Kidney (tissue), 13 donors: ENCODE measurements at regions not wholly inside any gene's neighbourhood (a gene's known extent, or its start where the extent isn't known, plus 50 kb on each side); places are given as distances from the start of the nearest gene placed in this dataset.

Source experiments
- DNase-seq, 5 donors: peaks; one replicate each; pipeline ENCODE4 v3.0.0-alpha.2; 2013 to 2020
- FAIRE-seq: peaks from 2 replicates; lab custom pipeline; 2012; peaks lifted over from hg19 to GRCh38; lab: Jason Lieb, UNC
- H3K27ac ChIP-seq, 2 donors: one replicate each; pipeline ENCODE4 v1.7.0; 2013; ENCODE audit warnings: low read depth in 2 of 2, low read length in 2 of 2, inconsistent platforms in 1 of 2
- H3K27me3 ChIP-seq: one replicate; pipeline ENCODE4 v1.7.1; 2013; ENCODE audit warnings: low read length, inconsistent platforms; ENCODE audit not compliant: control insufficient read depth, insufficient read depth
- H3K36me3 ChIP-seq, 3 donors: one replicate each; pipeline versions ENCODE4 v1.7.0 to v1.7.1; 2013; ENCODE audit warnings: low read length in 3 of 3, control low read depth in 1 of 3, inconsistent platforms in 1 of 3; ENCODE audit not compliant: insufficient read depth in 3 of 3, control insufficient read depth in 2 of 3
- H3K4me1 ChIP-seq, 3 donors: one replicate each; pipeline versions ENCODE4 v1.7.0 to v1.7.1; 2013; ENCODE audit warnings: low read length in 3 of 3, inconsistent platforms in 1 of 3, low read depth in 1 of 3; ENCODE audit not compliant: control insufficient read depth in 2 of 3, insufficient read depth in 2 of 3
- H3K4me3 ChIP-seq, 3 donors: one replicate each; pipeline versions ENCODE4 v1.7.0 to v1.8.1; 2013; ENCODE audit warnings: low read length in 3 of 3, control low read depth in 1 of 3, inconsistent platforms in 1 of 3
- H3K9ac ChIP-seq, 3 donors: one replicate each; pipeline versions ENCODE4 v1.7.0 to v1.7.1; 2013; ENCODE audit warnings: low read length in 3 of 3, control low read depth in 1 of 3, inconsistent platforms in 1 of 3
- H3K9me3 ChIP-seq, 3 donors: one replicate each; pipeline versions ENCODE4 v1.7.0 to v1.7.1; 2013; ENCODE audit warnings: low read length in 3 of 3, control low read depth in 1 of 3, inconsistent platforms in 1 of 3; ENCODE audit not compliant: control insufficient read depth in 2 of 3, insufficient read depth in 1 of 3
- CTCF ChIP-seq: IDR thresholded peaks from 3 replicates; pipeline ENCODE4 v1.5.1; 2012; ENCODE audit warnings: mild to moderate bottlenecking, moderate library complexity, borderline replicate concordance; ENCODE audit not compliant: insufficient read depth; ENCODE audit errors: extremely low read depth
- intact Hi-C: fragments of 100-400 bp; cut with DNase I; formaldehyde crosslinking; loops from one replicate; pipeline ENCODE4 v1.11.1; 2022
- donor health status: control.
- donor health status: control.
- donor health status: control.
- donor health status: control.
- donor health status: control.
- donor health status: DM: yes; HTN: yes; CAD: no.
- donor health status: Normal renal cell carcinoma (clear cell type).

GRCh38 chr15:47885920-47886319 lies 168.6 kb downstream of the SEMA6D start:
- H3K27ac ChIP-seq, result no peak overlapping the region
- DNase-seq (no peak), FAIRE-seq (no peak)
- no peaks in the 10 kb centered on the region for H3K36me3 ChIP-seq
- H3K9ac ChIP-seq, result no peak overlapping the region
- H3K4me3 ChIP-seq, result no peak overlapping the region
- no peaks in the 10 kb centered on the region for H3K9me3 ChIP-seq
- intact Hi-C loops, result no loop called here
- H3K27me3 ChIP-seq, result no peaks in the 10 kb centered on the region
- TF ChIP-seq CTCF, result no peak
- H3K4me1 ChIP-seq, result no peaks in the 10 kb centered on the region

- no peak overlapping the region for H3K4me3 ChIP-seq
- H3K36me3 ChIP-seq, result no peaks in the 10 kb centered on the region
- intact Hi-C loops, result no loop called here
- FAIRE-seq, result no peak
- no peak for DNase-seq
- no peak overlapping the region for H3K27ac ChIP-seq
- no peaks in the 10 kb centered on the region for H3K9me3 ChIP-seq
- H3K9ac ChIP-seq, result no peak overlapping the region
- no peaks in the 10 kb centered on the region for H3K27me3 ChIP-seq
- TF ChIP-seq CTCF, result no peak
- H3K4me1 ChIP-seq, result no peaks in the 10 kb centered on the region
These were observed 170.0 kb downstream of the SEMA6D start for GRCh38 chr15:47887241-47887800.

DNA sequence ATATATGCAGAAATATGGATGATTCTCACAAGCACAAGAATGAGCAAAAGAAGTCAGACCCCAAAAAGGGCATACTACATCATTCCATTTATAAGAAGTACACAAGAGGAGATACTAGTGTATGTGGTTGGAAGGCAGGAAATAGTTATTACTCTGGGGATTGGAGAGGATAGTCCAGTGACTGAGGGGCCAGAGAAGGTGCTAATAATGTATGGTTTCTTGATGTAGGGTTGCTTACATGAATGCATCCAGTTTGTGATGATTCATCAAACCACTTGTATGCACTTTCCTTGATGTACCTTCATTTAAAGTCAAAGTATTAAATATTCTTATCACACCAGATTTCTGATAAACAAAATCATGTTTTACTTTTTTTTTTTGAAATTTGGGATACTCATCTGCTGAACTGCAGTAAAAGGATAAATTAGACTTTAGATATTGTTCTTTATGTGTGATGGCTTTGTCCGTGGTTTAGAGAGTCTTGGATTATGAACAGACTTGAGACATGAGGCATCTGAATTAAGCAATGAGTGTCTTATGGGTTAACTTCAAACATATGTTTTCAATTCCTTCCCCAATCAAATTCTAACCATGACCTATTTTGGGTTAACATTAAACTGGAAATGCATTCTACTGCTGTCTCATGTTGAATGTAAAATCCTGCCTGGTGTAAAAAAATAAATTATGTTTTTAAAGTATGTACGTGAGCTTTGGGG lies 171.2 kb downstream of the SEMA6D start:
- no peak overlapping the region for H3K27ac ChIP-seq
- intact Hi-C loops, result no loop called here
- H3K9me3 ChIP-seq, result no peaks in the 10 kb centered on the region
- no peaks in the 10 kb centered on the region for H3K36me3 ChIP-seq
- H3K4me3 ChIP-seq, result no peak overlapping the region
- DNase-seq (no peak), FAIRE-seq (no peak)
- H3K27me3 ChIP-seq, result no peaks in the 10 kb centered on the region
- no peak for TF ChIP-seq CTCF
- H3K9ac ChIP-seq, result no peak overlapping the region
- H3K4me1 ChIP-seq, result no peaks in the 10 kb centered on the region
